HEK293 (cell line): ENCODE measurements at regions not wholly inside any gene's neighbourhood (a gene's known extent, or its start where the extent isn't known, plus 50 kb on each side); places are given as distances from the start of the nearest gene placed in this dataset.

ENCODE experiments used
- CTCF ChIA-PET: fragments of 350-600 bp; formaldehyde crosslinking; extraction: SDS; loops from one replicate; lab custom pipeline; 2021; ENCODE audit warnings: antibody characterized with exemption; lab: Yijun Ruan, JAX
- POLR2A ChIA-PET: fragments of 300-600 bp; formaldehyde crosslinking; extraction: SDS; loops from one replicate; lab custom pipeline; 2020; ENCODE audit warnings: antibody characterized with exemption, inconsistent platforms; lab: Yijun Ruan, JAX
- H3K27ac ChIP-seq: fragments of 200-500 bp; sonication (Bioruptor generic); 2 replicates; pipeline ENCODE4 v1.5.1; 2014; ENCODE audit warnings: low read depth, low read length, control low read depth, inconsistent platforms; ENCODE audit errors: extremely low read depth
- H3K36me3 ChIP-seq, 2 experiments: fragments of 200-500 bp in 1 of 2; sonication (Bioruptor generic) in 1 of 2; 1 replicate in 1 of 2; 2 replicates in 1 of 2; pipeline ENCODE4 v1.5.1; 2014 to 2017; ENCODE audit warnings: inconsistent platforms in 2 of 2, low read length in 2 of 2; ENCODE audit not compliant: control insufficient read depth in 2 of 2, insufficient read depth in 1 of 2
- H3K4me1 ChIP-seq: fragments of 200-500 bp; sonication (Bioruptor generic); 2 replicates; pipeline ENCODE4 v1.5.1; 2014; ENCODE audit warnings: mild to moderate bottlenecking, low read length, inconsistent platforms; ENCODE audit not compliant: control insufficient read depth, insufficient read depth
- H3K4me3 ChIP-seq: 2 replicates; pipeline ENCODE4 v1.5.1; 2011; ENCODE audit warnings: low read depth, mild to moderate bottlenecking, control low read depth, low read length, moderate library complexity
- H3K9me3 ChIP-seq: fragments of 200-500 bp; sonication (Bioruptor generic); 2 replicates; pipeline ENCODE4 v1.5.1; 2014; ENCODE audit warnings: low read depth, low read length, inconsistent platforms; ENCODE audit not compliant: control insufficient read depth, insufficient read depth
- FEZF1 ChIP-seq: fragments of 450-650 bp; formaldehyde crosslinking; IDR thresholded peaks from 2 replicates; pipeline ENCODE4 v1.5.1; 2016; ENCODE audit warnings: missing biosample characterization, missing genetic modification characterization
- SP3 ChIP-seq: fragments of 450-650 bp; formaldehyde crosslinking; IDR thresholded peaks from 2 replicates; pipeline ENCODE4 v1.5.1; 2016; ENCODE audit warnings: missing biosample characterization, missing genetic modification characterization
- YY1 ChIP-seq: fragments of 450-650 bp; formaldehyde crosslinking; IDR thresholded peaks from 2 replicates; pipeline ENCODE4 v1.5.1; 2018; ENCODE audit warnings: missing biosample characterization, missing genetic modification characterization
- ZNF416 ChIP-seq: fragments of 450-650 bp; formaldehyde crosslinking; IDR thresholded peaks from 2 replicates; pipeline ENCODE4 v1.5.1; 2016; ENCODE audit warnings: missing biosample characterization, missing genetic modification characterization
- ZNF48 ChIP-seq: fragments of 450-650 bp; formaldehyde crosslinking; IDR thresholded peaks from 2 replicates; pipeline ENCODE4 v1.5.1; 2016; ENCODE audit warnings: missing biosample characterization, missing genetic modification characterization
- ZNF521 ChIP-seq: fragments of 450-650 bp; formaldehyde crosslinking; IDR thresholded peaks from 2 replicates; pipeline ENCODE4 v1.5.1; 2017; ENCODE audit warnings: missing biosample characterization, mild to moderate bottlenecking, missing genetic modification characterization
- ZNF561 ChIP-seq: fragments of 450-650 bp; IDR thresholded peaks from 2 replicates; pipeline ENCODE4 v1.5.1; 2018; ENCODE audit warnings: missing biosample characterization, missing genetic modification characterization, borderline replicate concordance
- ZNF624 ChIP-seq: fragments of 450-650 bp; formaldehyde crosslinking; IDR thresholded peaks from 2 replicates; pipeline ENCODE4 v1.5.1; 2017; ENCODE audit warnings: missing biosample characterization, missing genetic modification characterization
- ZNF76 ChIP-seq: fragments of 450-650 bp; formaldehyde crosslinking; IDR thresholded peaks from 2 replicates; pipeline ENCODE4; 2016; ENCODE audit warnings: low read depth, missing biosample characterization, missing genetic modification characterization, borderline replicate concordance
- ZNF843 ChIP-seq: fragments of 450-650 bp; formaldehyde crosslinking; IDR thresholded peaks from 2 replicates; pipeline ENCODE4 v1.5.1; 2016; ENCODE audit warnings: missing biosample characterization, missing genetic modification characterization
- TF ChIP-seq, protein P1 (sequence below): fragments of 450-650 bp; formaldehyde crosslinking; IDR thresholded peaks from 2 replicates; pipeline ENCODE4 v1.5.1; 2017; ENCODE audit warnings: missing biosample characterization, missing genetic modification characterization
- TF ChIP-seq, protein P2 (sequence below): fragments of 450-650 bp; formaldehyde crosslinking; optimal IDR thresholded peaks from 2 replicates; pipeline ENCODE3; 2016; ENCODE audit warnings: missing biosample characterization, mild to moderate bottlenecking, missing genetic modification characterization
- TF ChIP-seq, protein P3 (sequence below): fragments of 450-650 bp; formaldehyde crosslinking; IDR thresholded peaks from 2 replicates; pipeline ENCODE4 v1.5.1; 2016; ENCODE audit warnings: missing biosample characterization, missing genetic modification characterization
- TF ChIP-seq, protein P4 (sequence below): fragments of 450-650 bp; formaldehyde crosslinking; IDR thresholded peaks from 2 replicates; pipeline ENCODE4 v1.5.1; 2017; ENCODE audit warnings: missing biosample characterization, missing genetic modification characterization
- TF ChIP-seq, protein P5 (sequence below): fragments of 450-650 bp; formaldehyde crosslinking; IDR thresholded peaks from 2 replicates; pipeline ENCODE4 v1.5.1; 2016; ENCODE audit warnings: missing biosample characterization, missing genetic modification characterization, low read depth
- TF ChIP-seq, protein P6 (sequence below): fragments of 450-650 bp; formaldehyde crosslinking; IDR thresholded peaks from 2 replicates; pipeline ENCODE4 v1.5.1; 2016; ENCODE audit warnings: missing biosample characterization, missing genetic modification characterization

DNA sequence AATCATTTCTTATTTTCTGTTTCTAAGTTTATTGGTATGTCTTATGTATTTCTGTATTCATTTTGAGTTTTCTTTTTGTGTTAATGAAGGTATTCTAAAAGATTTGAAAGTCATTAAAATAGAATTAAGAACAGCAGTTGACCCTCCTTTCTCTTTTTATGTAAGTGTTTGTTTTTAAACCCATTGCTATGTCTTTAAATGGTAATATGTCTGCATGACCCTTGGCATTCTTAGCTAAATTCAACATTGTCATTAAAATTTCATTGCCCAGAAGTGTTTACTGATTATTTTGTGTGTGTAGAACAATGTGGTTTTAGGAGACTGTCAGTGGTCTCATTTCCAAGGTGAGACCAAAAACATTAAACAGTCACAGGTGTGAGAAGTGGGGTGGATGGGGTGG is 197.8 kb downstream of the PCDH7 start:
- ChIA-PET POLR2A (no interaction called here), CTCF (no interaction called here)
- H3K27ac ChIP-seq = no peak overlapping the region
- no peaks in the 10 kb centered on the region; the same call in 1 of the 2 replicates for H3K4me1 ChIP-seq
- peaks cover 0 to 3% of the 10 kb centered on the region in 2 experiments; a peak in 1 of 3 replicates for H3K36me3 ChIP-seq
- TF ChIP-seq, protein P1, sequence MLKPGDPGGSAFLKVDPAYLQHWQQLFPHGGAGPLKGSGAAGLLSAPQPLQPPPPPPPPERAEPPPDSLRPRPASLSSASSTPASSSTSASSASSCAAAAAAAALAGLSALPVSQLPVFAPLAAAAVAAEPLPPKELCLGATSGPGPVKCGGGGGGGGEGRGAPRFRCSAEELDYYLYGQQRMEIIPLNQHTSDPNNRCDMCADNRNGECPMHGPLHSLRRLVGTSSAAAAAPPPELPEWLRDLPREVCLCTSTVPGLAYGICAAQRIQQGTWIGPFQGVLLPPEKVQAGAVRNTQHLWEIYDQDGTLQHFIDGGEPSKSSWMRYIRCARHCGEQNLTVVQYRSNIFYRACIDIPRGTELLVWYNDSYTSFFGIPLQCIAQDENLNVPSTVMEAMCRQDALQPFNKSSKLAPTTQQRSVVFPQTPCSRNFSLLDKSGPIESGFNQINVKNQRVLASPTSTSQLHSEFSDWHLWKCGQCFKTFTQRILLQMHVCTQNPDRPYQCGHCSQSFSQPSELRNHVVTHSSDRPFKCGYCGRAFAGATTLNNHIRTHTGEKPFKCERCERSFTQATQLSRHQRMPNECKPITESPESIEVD (tag by site-specific recombination) = 0 out of 2 replicates have a peak, but pooled peaks have one; percentile 24
- TF ChIP-seq ZNF561 (no peak), FEZF1 (tag by site-specific recombination) (0 out of 2 replicates have a peak, but pooled peaks have one; percentile 22)
- no peaks in the 10 kb centered on the region for H3K9me3 ChIP-seq
- no peak overlapping the region for H3K4me3 ChIP-seq

DNA sequence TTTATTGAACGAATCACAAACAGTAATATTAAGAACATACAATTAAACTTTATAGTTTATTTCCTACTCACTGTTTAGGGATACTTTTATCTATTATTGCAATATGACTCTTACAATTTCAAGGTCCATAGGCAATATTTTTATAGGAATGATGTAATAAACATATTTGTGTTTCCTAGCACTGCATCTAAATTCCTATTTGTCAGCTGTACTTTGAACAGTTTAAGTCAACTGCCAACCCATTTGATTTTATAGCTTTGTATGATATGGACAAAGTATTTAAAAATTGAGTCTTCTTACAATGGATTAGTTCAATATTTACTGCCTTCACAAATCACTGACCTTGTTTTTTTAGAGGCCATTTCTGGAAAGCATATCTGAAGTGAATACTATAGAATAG is 199.3 kb downstream of the PCDH7 start:
- H3K36me3 ChIP-seq = peaks cover 0 to 3% of the 10 kb centered on the region in 2 experiments; a peak in 1 of 3 replicates
- POLR2A ChIA-PET = no interaction called here
- no peak overlapping the region for H3K27ac ChIP-seq

DNA sequence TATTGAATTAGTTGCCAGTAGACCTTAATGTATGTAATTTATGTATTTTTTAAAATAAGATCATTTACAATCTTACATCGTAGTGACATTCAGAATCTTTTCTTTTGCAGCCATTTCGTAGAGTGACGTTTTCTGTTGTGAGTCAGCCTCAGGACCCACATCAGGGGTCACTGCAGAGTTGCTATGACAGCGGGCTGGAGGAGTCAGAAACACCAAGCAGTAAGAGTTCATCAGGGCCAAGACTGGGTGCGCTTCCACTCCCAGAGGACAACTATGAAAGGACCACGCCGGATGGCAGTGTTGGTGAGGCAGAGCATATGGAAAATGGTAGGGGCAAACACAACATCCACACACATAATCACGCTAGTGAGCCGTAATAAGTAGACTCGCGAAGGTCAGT is 199.9 kb downstream of the PCDH7 start:
- Histone ChIP-seq H3K4me1 (no peaks in the 10 kb centered on the region; the same call in 1 of the 2 replicates), H3K9me3 (no peaks in the 10 kb centered on the region), H3K4me3 (no peak overlapping the region), H3K27ac (no peak overlapping the region), H3K36me3 (peaks cover 0 to 3% of the 10 kb centered on the region in 2 experiments; a peak in 1 of 3 replicates)
- TF ChIP-seq YY1 = no peak
- TF ChIP-seq, protein P2, sequence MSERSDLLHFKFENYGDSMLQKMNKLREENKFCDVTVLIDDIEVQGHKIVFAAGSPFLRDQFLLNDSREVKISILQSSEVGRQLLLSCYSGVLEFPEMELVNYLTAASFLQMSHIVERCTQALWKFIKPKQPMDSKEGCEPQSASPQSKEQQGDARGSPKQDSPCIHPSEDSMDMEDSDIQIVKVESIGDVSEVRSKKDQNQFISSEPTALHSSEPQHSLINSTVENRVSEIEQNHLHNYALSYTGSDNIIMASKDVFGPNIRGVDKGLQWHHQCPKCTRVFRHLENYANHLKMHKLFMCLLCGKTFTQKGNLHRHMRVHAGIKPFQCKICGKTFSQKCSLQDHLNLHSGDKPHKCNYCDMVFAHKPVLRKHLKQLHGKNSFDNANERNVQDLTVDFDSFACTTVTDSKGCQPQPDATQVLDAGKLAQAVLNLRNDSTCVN = no peak
- TF ChIP-seq ZNF48 (tag by site-specific recombination) = no peak
- CTCF ChIA-PET = no interaction called here
- POLR2A ChIA-PET = no interaction called here

More for the DNA sequence above, 199.3 kb downstream of the PCDH7 start:
- TF ChIP-seq, protein P3, sequence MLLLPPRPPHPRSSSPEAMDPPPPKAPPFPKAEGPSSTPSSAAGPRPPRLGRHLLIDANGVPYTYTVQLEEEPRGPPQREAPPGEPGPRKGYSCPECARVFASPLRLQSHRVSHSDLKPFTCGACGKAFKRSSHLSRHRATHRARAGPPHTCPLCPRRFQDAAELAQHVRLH (tag by site-specific recombination) = no peak
- TF ChIP-seq, protein P1 (tag by site-specific recombination) = peak; percentile 62
- TF ChIP-seq, protein P4, sequence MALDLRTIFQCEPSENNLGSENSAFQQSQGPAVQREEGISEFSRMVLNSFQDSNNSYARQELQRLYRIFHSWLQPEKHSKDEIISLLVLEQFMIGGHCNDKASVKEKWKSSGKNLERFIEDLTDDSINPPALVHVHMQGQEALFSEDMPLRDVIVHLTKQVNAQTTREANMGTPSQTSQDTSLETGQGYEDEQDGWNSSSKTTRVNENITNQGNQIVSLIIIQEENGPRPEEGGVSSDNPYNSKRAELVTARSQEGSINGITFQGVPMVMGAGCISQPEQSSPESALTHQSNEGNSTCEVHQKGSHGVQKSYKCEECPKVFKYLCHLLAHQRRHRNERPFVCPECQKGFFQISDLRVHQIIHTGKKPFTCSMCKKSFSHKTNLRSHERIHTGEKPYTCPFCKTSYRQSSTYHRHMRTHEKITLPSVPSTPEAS (tag by site-specific recombination) = no peak
- no peak for TF ChIP-seq ZNF521 (tag by site-specific recombination)
- TF ChIP-seq, protein P5, sequence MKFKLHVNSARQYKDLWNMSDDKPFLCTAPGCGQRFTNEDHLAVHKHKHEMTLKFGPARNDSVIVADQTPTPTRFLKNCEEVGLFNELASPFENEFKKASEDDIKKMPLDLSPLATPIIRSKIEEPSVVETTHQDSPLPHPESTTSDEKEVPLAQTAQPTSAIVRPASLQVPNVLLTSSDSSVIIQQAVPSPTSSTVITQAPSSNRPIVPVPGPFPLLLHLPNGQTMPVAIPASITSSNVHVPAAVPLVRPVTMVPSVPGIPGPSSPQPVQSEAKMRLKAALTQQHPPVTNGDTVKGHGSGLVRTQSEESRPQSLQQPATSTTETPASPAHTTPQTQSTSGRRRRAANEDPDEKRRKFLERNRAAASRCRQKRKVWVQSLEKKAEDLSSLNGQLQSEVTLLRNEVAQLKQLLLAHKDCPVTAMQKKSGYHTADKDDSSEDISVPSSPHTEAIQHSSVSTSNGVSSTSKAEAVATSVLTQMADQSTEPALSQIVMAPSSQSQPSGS = peak; percentile 42
- TF ChIP-seq, protein P6, sequence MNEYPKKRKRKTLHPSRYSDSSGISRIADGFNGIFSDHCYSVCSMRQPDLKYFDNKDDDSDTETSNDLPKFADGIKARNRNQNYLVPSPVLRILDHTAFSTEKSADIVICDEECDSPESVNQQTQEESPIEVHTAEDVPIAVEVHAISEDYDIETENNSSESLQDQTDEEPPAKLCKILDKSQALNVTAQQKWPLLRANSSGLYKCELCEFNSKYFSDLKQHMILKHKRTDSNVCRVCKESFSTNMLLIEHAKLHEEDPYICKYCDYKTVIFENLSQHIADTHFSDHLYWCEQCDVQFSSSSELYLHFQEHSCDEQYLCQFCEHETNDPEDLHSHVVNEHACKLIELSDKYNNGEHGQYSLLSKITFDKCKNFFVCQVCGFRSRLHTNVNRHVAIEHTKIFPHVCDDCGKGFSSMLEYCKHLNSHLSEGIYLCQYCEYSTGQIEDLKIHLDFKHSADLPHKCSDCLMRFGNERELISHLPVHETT (tag by site-specific recombination) = no peak
- TF ChIP-seq ZNF624 (tag by site-specific recombination) = no peak
- TF ChIP-seq ZNF843 (tag by site-specific recombination) = 0 out of 2 replicates have a peak, but pooled peaks have one; percentile 7
- TF ChIP-seq ZNF76 = no peak
- TF ChIP-seq ZNF416 (tag by site-specific recombination) = no peak
- TF ChIP-seq SP3 (tag by site-specific recombination) = no peak
- H3K9me3 ChIP-seq = no peaks in the 10 kb centered on the region
- CTCF ChIA-PET = no interaction called here
- no peak overlapping the region for H3K4me3 ChIP-seq
- no peaks in the 10 kb centered on the region; the same call in 1 of the 2 replicates for H3K4me1 ChIP-seq
